ENCODE measurements at regions not wholly inside any gene's neighbourhood (a gene's known extent, or its start where the extent isn't known, plus 50 kb on each side); places are given as distances from the start of the nearest gene placed in this dataset.

DNA sequence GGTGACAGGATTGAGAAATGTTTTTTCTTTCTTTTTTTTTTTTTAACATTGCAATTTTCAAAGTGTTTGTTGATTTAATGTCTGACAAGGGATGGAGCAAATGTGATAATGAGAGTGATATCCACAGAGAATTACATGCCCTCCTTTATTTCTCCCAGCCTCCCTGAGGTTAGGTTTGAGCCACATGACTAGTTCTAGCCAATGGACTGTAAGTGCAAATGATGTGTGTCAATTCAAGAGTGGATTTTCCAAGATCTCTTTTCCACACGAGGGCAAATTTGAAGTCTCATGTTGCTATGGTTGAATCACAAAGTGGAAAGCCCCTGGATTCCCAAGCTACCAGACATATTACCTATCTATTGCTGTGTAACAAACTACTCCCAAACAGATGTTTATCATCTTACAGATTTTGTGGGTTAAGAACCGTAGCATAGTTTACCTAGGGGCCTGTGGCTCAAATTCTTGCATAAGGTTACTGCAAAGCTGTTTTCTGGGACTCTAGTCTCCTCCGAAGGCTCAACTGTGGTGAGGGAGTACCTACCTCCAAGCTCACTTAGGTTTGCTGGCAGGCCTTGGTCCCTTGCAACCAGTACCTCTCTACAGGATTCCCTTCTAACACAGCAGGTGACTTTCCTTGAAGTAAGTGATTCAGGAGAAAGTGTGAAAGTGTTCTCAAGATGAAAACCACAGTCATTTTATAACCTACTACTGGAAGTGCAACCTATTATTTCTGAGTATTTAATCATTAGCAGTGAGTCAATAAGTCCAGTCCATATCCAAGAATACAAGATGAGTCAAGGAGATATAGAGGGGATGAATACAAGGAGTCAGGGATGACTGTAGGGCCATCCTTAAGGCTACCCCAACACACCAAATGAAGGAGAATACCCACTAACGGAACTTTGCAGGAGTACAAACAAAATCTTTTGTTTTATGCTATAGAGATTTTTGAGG is 533.6 kb downstream of the PTPRC start:
- no peak for DNase-seq

DNA sequence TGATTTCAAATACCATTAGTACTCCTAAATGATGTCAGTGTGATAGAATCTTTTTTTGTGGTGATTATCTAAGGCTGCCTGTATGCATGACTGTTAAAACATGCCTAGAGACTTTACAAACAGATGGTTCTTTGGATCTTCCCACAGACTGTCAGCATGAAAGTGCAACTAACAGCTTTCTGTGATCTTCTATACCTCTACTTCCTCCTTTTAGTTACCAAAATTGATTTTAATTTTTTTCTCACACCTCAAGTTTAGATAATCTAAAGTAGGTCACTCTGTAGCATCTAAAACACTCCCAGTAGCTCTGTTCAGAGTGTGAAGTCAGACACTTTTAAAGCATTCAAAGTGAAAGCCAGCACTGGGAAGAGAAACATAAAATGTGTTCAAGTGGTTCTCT is 534.5 kb downstream of the PTPRC start:
- DNase-seq = no peak

DNA sequence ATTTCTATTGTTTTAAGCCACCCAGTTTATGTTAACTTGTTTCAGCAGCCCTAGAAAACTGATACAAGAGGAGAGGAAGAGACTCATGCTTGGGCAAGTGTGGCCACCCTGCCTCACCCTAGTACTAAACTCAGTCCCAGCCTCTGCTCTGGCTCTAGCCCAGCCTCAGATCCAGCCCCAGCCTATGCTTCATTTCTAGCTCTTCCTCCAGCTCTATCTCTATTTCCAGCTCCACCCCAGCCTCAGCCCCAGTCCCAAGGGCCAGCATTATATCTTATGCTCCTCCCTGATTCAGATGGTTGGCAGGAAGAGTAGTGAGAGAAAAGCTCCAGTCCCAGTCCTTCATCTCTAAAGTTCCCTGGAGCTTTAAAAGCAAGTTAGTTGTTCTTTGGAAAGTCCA is 535.5 kb downstream of the PTPRC start:
- DNase-seq = no peak

- no peak for DNase-seq
Observed at GRCh38 chr1:199176713-199177112, 537.9 kb downstream of the PTPRC start.

DNA sequence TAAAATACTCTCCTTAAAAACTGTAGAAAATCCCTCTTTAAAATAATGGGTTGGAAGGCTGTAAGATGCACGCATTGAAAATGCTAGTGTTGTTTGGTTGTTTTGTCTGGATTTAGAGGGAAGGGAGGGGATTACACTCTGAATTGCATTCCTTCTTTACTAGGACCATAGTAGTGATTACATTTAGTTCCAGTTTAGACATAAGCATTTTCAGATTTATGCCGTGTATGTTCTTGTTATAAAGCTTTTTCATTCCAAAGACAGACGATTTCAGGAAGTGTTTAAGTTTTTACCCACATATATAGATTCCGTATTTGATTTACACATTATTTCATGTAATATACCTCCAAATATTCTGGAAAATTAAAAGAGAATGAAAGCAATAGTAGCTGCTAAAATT is 538.4 kb downstream of the PTPRC start:
- no peak for DNase-seq

DNA sequence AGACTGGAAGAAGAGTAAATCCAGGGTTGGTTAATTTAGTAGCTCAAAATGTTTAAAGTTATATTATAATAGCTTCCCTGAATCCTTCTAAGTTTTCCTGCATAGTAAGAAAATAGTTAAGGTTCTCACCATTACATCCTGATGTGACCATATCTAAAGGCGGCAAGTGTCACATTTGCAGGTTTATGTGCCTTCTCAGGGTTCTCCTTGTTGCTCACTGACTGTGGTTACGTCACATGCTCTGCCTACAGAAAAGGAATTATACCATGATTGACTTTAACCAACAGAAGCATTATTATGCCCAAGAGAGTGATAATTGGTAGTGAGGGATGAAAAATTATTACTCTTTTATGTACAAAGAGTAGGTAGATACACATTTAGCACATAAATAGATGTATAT is 539.8 kb downstream of the PTPRC start:
- no peak for DNase-seq

GRCh38 chr1:199182186-199182843 is 543.5 kb downstream of the PTPRC start:
- no peak for DNase-seq

GRCh38 chr1:199184180-199184579 is 545.3 kb downstream of the PTPRC start:
- DNase-seq = no peak

- DNase-seq = no peak
Observed at GRCh38 chr1:199194862-199195261, 556.0 kb downstream of the PTPRC start.

DNA sequence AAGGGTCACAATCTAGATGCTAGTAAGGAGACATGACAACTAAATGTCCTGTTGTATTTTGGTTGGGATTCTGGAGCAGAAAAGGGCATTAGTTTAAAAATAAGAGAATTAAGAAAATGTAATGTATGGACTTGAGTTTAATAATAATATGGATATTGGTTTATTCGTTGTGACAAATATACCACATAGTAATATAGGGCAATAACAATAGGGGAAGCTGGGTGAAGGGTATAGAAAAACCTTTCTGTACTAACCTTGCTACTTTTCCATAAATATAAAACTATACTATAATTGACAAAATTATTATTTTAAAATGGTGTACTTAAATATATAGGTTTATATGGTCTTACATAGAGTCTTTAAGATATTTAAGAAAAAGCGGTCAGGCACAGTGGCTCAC is 558.9 kb downstream of the PTPRC start:
- DNase-seq = no peak

GRCh38 chr1:199202331-199202730 is 563.5 kb downstream of the PTPRC start:
- DNase-seq = no peak

- DNase-seq = no peak
Observed at GRCh38 chr1:199204231-199204630, 565.4 kb downstream of the PTPRC start.

- no peak for DNase-seq
Observed at GRCh38 chr1:199205740-199206441, 567.1 kb downstream of the PTPRC start.

GRCh38 chr1:199208847-199209246 is 570.0 kb downstream of the PTPRC start:
- DNase-seq = no peak

DNA sequence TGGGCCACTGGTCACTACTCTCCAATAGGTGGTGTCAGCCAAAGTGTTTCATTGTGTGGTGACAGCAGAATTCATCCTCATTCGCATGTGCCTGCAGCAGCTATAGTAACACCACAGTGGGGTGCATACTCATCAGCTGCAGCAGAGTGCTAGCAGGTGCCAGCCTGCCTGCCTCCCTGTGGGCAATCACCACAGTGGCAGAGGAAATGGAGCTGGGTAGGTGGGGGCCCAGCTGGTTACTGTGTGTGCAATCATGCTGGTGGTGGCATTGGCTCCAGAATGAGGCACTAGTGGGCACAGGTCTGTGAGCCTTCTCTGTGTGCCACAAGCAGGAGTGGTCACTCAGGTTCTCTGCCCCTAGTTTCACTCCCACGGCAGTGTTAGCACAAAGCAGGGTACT is 579.2 kb downstream of the PTPRC start:
- no peak for DNase-seq

- DNase-seq = no peak
Observed at GRCh38 chr1:199218533-199218932, 579.7 kb downstream of the PTPRC start.

DNA sequence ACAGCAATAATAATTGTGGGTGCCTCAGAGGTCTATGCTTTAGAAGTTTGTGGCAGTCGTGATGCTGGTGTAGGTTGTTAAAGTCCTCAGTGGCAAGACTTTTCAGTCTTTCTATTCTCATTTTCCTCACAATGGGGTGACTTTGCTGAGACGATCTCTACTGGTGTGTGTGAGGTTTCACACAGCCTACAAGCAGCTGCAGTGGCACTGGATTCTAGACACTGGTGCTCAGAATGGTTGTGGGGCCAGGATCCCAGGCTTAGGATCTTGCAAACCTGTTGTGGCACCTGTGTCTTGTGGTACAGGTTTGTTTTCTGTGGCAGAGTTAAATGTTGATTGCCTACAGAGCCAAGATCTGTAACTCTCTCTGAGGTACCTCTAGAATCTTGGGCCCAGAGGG is 581.2 kb downstream of the PTPRC start:
- DNase-seq = no peak

DNA sequence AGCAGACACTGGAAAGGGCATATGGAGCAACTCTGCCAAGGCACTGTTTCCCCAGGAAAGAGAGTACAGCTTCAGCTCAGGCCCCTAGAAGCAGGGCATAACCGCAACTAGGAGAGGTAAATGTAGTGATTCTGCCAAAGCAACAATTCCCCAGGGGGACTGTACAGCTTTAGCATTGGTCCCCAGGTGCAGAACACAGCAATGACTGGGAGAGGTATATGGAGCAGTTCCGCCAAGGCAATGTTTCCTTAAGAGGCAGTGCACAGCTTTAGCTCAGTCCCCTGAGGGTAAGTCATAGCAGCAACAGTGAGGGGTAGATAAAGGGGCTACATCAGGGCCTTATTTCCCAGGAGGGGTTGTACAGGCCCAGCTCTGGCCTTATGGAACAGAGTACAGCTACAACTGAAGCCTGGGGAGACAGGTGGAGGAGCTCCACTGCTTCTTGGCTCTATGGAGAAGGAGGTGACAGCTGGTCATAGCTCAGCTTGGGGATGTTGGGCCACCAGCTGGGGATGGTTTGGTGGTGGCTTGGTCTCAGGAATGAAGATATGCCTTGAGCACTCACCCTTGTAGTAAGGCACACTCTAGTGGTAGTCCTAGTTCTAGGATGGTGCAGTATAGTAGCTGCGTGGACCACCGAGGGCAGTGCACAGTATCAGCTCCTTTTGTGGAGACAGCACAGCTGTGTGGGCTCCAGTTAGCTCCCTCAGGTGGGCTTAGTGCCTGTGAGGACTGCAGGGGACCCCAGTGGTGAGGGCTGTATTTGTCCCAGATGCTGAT is 582.7 kb downstream of the PTPRC start:
- DNase-seq = no peak

- DNase-seq = no peak
Observed at GRCh38 chr1:199223936-199224335, 585.1 kb downstream of the PTPRC start.

DNA sequence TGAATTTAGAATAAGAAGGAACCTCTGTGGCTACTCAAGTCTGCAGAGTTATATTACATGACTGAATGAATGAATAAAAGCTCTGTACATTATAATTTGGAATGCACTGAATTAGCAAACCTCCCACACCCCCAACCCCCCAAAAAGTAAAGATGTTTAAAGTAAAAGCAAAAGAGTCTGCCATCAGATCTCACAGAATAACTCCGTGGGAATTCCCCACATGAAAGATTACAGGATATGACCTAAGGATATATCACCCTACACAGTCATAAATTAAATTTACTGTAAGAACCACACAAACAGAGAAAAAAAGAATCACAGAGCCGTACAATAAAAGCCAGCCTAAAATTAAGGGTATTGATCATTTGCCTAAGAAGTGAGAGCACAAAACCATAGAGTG is 587.3 kb downstream of the PTPRC start:
- DNase-seq = no peak

- DNase-seq = no peak
Observed at GRCh38 chr1:199242147-199242546, 603.3 kb downstream of the PTPRC start.

GRCh38 chr1:199242601-199243000 is 603.8 kb downstream of the PTPRC start:
- DNase-seq = no peak
